NCI-H1092 (cell line): ENCODE measurements at regions not wholly inside any gene's neighbourhood (a gene's known extent, or its start where the extent isn't known, plus 50 kb on each side); places are given as distances from the start of the nearest gene placed in this dataset.

Experiments
- DNase-seq: peaks from one replicate; lab custom pipeline; 2025; lab: John Stamatoyannopoulos, UW

- DNase-seq, result no peak
Measured at GRCh38 chr5:92930057-92930456, 651.0 kb downstream of the NR2F1-AS1 start.

GRCh38 chr5:92927291-92927778 lies 653.7 kb downstream of the NR2F1-AS1 start:
- no peak for DNase-seq

GRCh38 chr5:92923885-92924284 lies 657.1 kb downstream of the NR2F1-AS1 start:
- DNase-seq, result no peak

- DNase-seq, result no peak
Measured at GRCh38 chr5:92922231-92922967, 658.6 kb downstream of the NR2F1-AS1 start.

- DNase-seq, result no peak
Measured at GRCh38 chr5:92917044-92917443, 664.0 kb downstream of the NR2F1-AS1 start.

- DNase-seq, result no peak
Measured at GRCh38 chr5:92916036-92916435, 665.0 kb downstream of the NR2F1-AS1 start.

- no peak for DNase-seq
Measured at GRCh38 chr5:92912283-92912682, 668.7 kb downstream of the NR2F1-AS1 start.

- DNase-seq, result no peak
Measured at GRCh38 chr5:92911851-92912250, 669.2 kb downstream of the NR2F1-AS1 start.

- DNase-seq, result no peak
Measured at GRCh38 chr5:92911293-92911692, 669.7 kb downstream of the NR2F1-AS1 start.

GRCh38 chr5:92909602-92909962 lies 671.4 kb downstream of the NR2F1-AS1 start:
- DNase-seq, result no peak

GRCh38 chr5:92908952-92909601 lies 671.9 kb downstream of the NR2F1-AS1 start:
- no peak for DNase-seq

GRCh38 chr5:92907938-92908606 lies 672.9 kb downstream of the NR2F1-AS1 start:
- no peak for DNase-seq

GRCh38 chr5:92906798-92907376 lies 674.1 kb downstream of the NR2F1-AS1 start:
- no peak for DNase-seq

GRCh38 chr5:92904021-92904420 lies 677.0 kb downstream of the NR2F1-AS1 start:
- DNase-seq, result no peak

- DNase-seq, result no peak
Measured at GRCh38 chr5:92899611-92900010, 681.4 kb downstream of the NR2F1-AS1 start.

- DNase-seq, result no peak
Measured at GRCh38 chr5:92896722-92897121, 684.3 kb downstream of the NR2F1-AS1 start.

GRCh38 chr5:92890841-92891244 lies 690.2 kb downstream of the NR2F1-AS1 start:
- DNase-seq, result no peak

GRCh38 chr5:92889140-92889539 lies 691.9 kb downstream of the NR2F1-AS1 start:
- no peak for DNase-seq

- DNase-seq, result no peak
Measured at GRCh38 chr5:92887254-92887653, 693.8 kb downstream of the NR2F1-AS1 start.

GRCh38 chr5:92886751-92887150 lies 694.3 kb downstream of the NR2F1-AS1 start:
- DNase-seq, result no peak

GRCh38 chr5:92885950-92886349 lies 695.1 kb downstream of the NR2F1-AS1 start:
- DNase-seq, result no peak

GRCh38 chr5:92884469-92884868 lies 696.5 kb downstream of the NR2F1-AS1 start:
- DNase-seq, result no peak
